OCI-LY3 (cell line): ENCODE measurements at regions not wholly inside any gene's neighbourhood (a gene's known extent, or its start where the extent isn't known, plus 50 kb on each side); places are given as distances from the start of the nearest gene placed in this dataset.

Experiments
- H2AFZ ChIP-seq: fragments of 200-600, 300-600 bp; shearing (Covaris generic); 2 replicates; pipeline ENCODE4 v1.6.0; 2014; ENCODE audit warnings: antibody characterized with exemption, low read depth, low read length
- H3K27ac ChIP-seq: fragments of 200-600, 300-600 bp; sonication (generic); 2 replicates; pipeline ENCODE4 v1.5.1; 2014; ENCODE audit warnings: mild to moderate bottlenecking, low read length, moderate library complexity, mixed read lengths
- H3K27me3 ChIP-seq: fragments of 200-600, 300-600 bp; sonication (generic); 2 replicates; pipeline ENCODE4 v1.6.1; 2014; ENCODE audit warnings: low read depth, low read length, mixed read lengths
- H3K36me3 ChIP-seq: fragments of 200-600, 300-600 bp; sonication (generic); replicated peaks from 2 replicates; pipeline ENCODE3; 2014; ENCODE audit warnings: low read depth, low read length, mixed read lengths
- H3K4me1 ChIP-seq: fragments of 300-600, 200-600 bp; sonication (generic); 2 replicates; pipeline ENCODE4 v1.6.1; 2014; ENCODE audit warnings: low read length, mixed read lengths
- H3K4me2 ChIP-seq: fragments of 200-600, 300-600 bp; sonication (generic); 2 replicates; pipeline ENCODE4 v1.6.1; 2014; ENCODE audit warnings: low read length, mixed read lengths
- H3K4me3 ChIP-seq: fragments of 300-600, 200-600 bp; sonication (generic); 2 replicates; pipeline ENCODE4 v1.5.1; 2014; ENCODE audit warnings: antibody characterized with exemption, mild to moderate bottlenecking, low read length, moderate library complexity
- H3K79me2 ChIP-seq: fragments of 300-600, 200-600 bp; shearing (Covaris generic); 2 replicates; pipeline ENCODE4 v1.6.1; 2014; ENCODE audit warnings: mild to moderate bottlenecking, low read length, mixed read lengths
- H3K9ac ChIP-seq: fragments of 300-600, 200-600 bp; shearing (Covaris generic); 2 replicates; pipeline ENCODE4 v1.6.0; 2014; ENCODE audit warnings: mild to moderate bottlenecking, low read length, moderate library complexity
- H3K9me3 ChIP-seq: fragments of 200-600, 300-600 bp; shearing (Covaris generic); 2 replicates; pipeline ENCODE4 v1.6.1; 2014; ENCODE audit warnings: low read length, mixed read lengths; ENCODE audit not compliant: insufficient read depth
- H4K20me1 ChIP-seq: fragments of 200-600, 300-600 bp; sonication (generic); 2 replicates; pipeline ENCODE4 v1.6.1; 2016; ENCODE audit warnings: low read length, mixed read lengths; ENCODE audit not compliant: insufficient read depth
- EZH2phosphoT487 ChIP-seq: fragments of 200-600 bp; shearing (Covaris generic); IDR thresholded peaks from 2 replicates; pipeline ENCODE4 v1.6.1; 2018; ENCODE audit warnings: antibody characterized with exemption, mixed run types, low read depth
- TF ChIP-seq, protein P1 (sequence below): fragments of 200-600, 300-600 bp; sonication (generic); IDR thresholded peaks from 2 replicates; pipeline ENCODE4 v1.5.1; 2014; ENCODE audit warnings: antibody characterized with exemption, low read length, low read depth

DNA sequence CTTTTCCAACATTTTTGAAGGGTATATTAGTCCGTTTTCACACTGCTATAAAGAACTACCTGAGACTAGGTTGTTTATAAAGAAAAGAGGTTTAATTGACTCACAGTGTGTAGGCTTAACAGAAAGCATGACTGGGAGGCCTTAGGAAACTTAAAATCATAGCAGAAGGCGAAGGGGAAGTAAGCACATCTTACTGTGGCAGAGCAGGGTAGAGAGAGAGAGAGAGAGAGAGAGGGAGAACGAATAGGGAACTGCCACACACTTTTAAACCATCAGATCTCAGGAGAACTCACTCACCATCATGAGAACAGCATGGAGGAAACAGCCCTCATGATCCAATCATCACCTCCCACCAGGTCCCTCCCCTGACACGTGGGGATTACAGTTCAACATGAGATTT, 420.3 kb downstream of the SOCS6 start:
- H2AFZ ChIP-seq: no peak overlapping the region
- TF ChIP-seq, protein P1, sequence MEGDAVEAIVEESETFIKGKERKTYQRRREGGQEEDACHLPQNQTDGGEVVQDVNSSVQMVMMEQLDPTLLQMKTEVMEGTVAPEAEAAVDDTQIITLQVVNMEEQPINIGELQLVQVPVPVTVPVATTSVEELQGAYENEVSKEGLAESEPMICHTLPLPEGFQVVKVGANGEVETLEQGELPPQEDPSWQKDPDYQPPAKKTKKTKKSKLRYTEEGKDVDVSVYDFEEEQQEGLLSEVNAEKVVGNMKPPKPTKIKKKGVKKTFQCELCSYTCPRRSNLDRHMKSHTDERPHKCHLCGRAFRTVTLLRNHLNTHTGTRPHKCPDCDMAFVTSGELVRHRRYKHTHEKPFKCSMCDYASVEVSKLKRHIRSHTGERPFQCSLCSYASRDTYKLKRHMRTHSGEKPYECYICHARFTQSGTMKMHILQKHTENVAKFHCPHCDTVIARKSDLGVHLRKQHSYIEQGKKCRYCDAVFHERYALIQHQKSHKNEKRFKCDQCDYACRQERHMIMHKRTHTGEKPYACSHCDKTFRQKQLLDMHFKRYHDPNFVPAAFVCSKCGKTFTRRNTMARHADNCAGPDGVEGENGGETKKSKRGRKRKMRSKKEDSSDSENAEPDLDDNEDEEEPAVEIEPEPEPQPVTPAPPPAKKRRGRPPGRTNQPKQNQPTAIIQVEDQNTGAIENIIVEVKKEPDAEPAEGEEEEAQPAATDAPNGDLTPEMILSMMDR: no peak
- no peak for TF ChIP-seq EZH2phosphoT487
- no peaks in the 10 kb centered on the region for H3K27me3 ChIP-seq
- no peak overlapping the region for H3K4me2 ChIP-seq
- no peaks in the 10 kb centered on the region for H3K79me2 ChIP-seq
- no peaks in the 10 kb centered on the region for H3K36me3 ChIP-seq
- H3K27ac ChIP-seq: no peak overlapping the region
- peaks cover 9% of the 10 kb centered on the region for H3K9me3 ChIP-seq
- H3K4me3 ChIP-seq: no peak overlapping the region
- H4K20me1 ChIP-seq: no peaks in the 10 kb centered on the region
- H3K4me1 ChIP-seq: no peaks in the 10 kb centered on the region
- no peak overlapping the region for H3K9ac ChIP-seq

DNA sequence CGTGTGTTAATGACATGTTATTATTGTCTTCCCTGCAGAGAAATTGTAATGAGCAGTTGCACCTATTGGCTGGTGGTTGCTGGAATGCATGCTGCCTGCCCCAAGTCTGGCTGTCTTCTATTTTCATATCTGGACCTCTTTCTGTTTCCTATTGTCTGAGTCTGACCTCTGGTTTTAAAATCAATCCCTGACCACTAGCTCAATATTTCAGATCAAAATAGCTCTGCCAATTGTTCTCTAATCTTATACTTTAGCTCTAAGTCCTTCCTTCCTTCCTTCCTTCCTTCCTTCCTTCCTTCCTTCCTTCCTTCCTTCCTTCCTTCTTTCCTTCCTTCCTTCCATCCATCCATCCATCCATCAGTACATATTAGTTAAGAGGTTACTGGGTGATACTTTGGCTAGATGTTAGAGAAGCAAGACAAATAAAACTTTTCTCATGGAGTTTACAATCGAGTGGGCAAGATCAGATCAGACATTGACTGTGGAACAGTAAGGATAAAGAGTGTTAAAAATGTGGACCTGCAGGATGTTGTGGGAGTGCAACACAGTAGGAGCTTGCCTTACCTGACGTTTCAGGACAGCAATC, 417.1 kb downstream of the SOCS6 start:
- Histone ChIP-seq H2AFZ (no peak overlapping the region), H3K4me2 (no peak overlapping the region), H4K20me1 (no peaks in the 10 kb centered on the region), H3K9ac (no peak overlapping the region), H3K4me3 (no peak overlapping the region), H3K36me3 (no peaks in the 10 kb centered on the region), H3K27me3 (no peaks in the 10 kb centered on the region), H3K79me2 (no peaks in the 10 kb centered on the region), H3K4me1 (no peaks in the 10 kb centered on the region), H3K9me3 (no peaks in the 10 kb centered on the region), H3K27ac (no peak overlapping the region)
- TF ChIP-seq EZH2phosphoT487: no peak
- TF ChIP-seq, protein P1: no peak

DNA sequence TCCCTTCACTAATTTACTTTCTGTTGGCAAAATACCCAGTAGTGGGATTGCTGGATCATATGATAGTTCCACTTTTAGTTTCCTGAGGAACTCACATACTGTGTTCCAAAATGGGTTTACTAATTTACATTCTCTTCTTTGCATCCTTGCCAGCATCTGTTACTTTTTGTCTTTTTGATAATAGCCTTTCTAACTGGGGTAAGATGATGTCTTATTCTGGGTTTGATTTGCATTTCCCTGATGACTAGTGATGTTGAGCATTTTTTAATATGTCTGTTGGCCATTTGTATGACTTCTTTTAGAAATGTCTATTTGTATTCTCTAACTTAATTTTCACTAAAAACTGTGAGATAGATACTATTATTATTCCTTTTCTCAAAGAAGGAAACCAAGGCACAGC, 411.7 kb downstream of the SOCS6 start:
- Histone ChIP-seq H3K36me3 (no peaks in the 10 kb centered on the region), H3K27ac (no peak overlapping the region), H4K20me1 (no peaks in the 10 kb centered on the region)

DNA sequence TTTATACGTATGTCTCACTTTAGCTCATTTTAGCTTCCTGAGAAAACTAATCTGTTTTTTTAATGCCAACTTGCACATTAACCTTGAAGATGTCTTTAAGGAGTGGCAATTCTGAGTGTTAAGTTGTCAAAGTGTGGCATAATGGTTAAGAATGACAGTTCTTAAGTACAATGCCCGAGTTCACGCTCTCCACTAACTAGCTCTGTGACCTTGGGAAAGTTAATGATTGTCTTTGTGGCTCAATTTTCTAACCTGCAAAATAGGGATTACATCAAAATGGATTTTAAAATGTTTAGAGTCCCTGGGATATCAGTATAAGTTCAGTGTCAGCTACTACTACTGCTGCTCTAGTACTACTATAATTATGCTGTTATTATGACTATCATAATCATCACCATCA, 409.7 kb downstream of the SOCS6 start:
- H3K36me3 ChIP-seq: no peaks in the 10 kb centered on the region
- no peaks in the 10 kb centered on the region for H4K20me1 ChIP-seq
- no peaks in the 10 kb centered on the region for H3K27me3 ChIP-seq
- H3K9me3 ChIP-seq: no peaks in the 10 kb centered on the region
- TF ChIP-seq EZH2phosphoT487: no peak
- TF ChIP-seq, protein P1: no peak
- no peaks in the 10 kb centered on the region for H3K79me2 ChIP-seq
- H3K4me3 ChIP-seq: no peak overlapping the region
- no peaks in the 10 kb centered on the region for H3K4me1 ChIP-seq
- H3K27ac ChIP-seq: no peak overlapping the region
- no peak overlapping the region for H3K4me2 ChIP-seq
- H2AFZ ChIP-seq: no peak overlapping the region
- no peak overlapping the region for H3K9ac ChIP-seq

More for the DNA sequence above, 411.7 kb downstream of the SOCS6 start:
- Histone ChIP-seq H3K4me1 (no peaks in the 10 kb centered on the region), H3K4me2 (no peak overlapping the region), H2AFZ (no peak overlapping the region), H3K4me3 (no peak overlapping the region), H3K27me3 (no peaks in the 10 kb centered on the region), H3K9ac (no peak overlapping the region), H3K9me3 (no peaks in the 10 kb centered on the region), H3K79me2 (no peaks in the 10 kb centered on the region)
- TF ChIP-seq, protein P1: no peak
- TF ChIP-seq EZH2phosphoT487: no peak
